IPS-20b (cell line): ENCODE measurements at regions not wholly inside any gene's neighbourhood (a gene's known extent, or its start where the extent isn't known, plus 50 kb on each side); places are given as distances from the start of the nearest gene placed in this dataset.

ENCODE experiments used
- H3K27ac ChIP-seq: one replicate; pipeline ENCODE4 v1.5.1; 2013; ENCODE audit warnings: low read length
- H3K27me3 ChIP-seq: 2 replicates; pipeline ENCODE4 v1.6.1; 2013; ENCODE audit warnings: mild to moderate bottlenecking, low read length, inconsistent platforms; ENCODE audit not compliant: insufficient read depth
- H3K36me3 ChIP-seq: 2 replicates; pipeline ENCODE4 v1.6.1; 2013; ENCODE audit warnings: low read depth, mild to moderate bottlenecking, inconsistent platforms, low read length, moderate library complexity; ENCODE audit not compliant: insufficient read depth
- H3K4me1 ChIP-seq: 2 replicates; pipeline ENCODE4 v1.6.1; 2013; ENCODE audit warnings: mild to moderate bottlenecking, control low read depth, inconsistent platforms, low read length, moderate library complexity; ENCODE audit not compliant: insufficient read depth
- H3K4me3 ChIP-seq: 2 replicates; pipeline ENCODE4 v1.5.1; 2013; ENCODE audit warnings: mild to moderate bottlenecking, low read length, inconsistent platforms
- H3K9ac ChIP-seq: 2 replicates; pipeline ENCODE4 v1.6.1; 2013; ENCODE audit warnings: low read depth, mild to moderate bottlenecking, inconsistent platforms, low read length, moderate library complexity
- H3K9me3 ChIP-seq: 2 replicates; pipeline ENCODE4 v1.6.1; 2013; ENCODE audit warnings: mild to moderate bottlenecking, low read depth, low read length, inconsistent platforms; ENCODE audit not compliant: insufficient read depth

- Histone ChIP-seq H3K4me3 (no peak overlapping the region), H3K4me1 (no peaks in the 10 kb centered on the region), H3K9ac (no peak overlapping the region), H3K36me3 (no peaks in the 10 kb centered on the region), H3K9me3 (no peaks in the 10 kb centered on the region), H3K27ac (no peak overlapping the region), H3K27me3 (peaks cover 94% of the 10 kb centered on the region)
These were observed 52.8 kb upstream of the ZFAND3 start for GRCh38 chr6:37766717-37767116.

- H3K9ac ChIP-seq = no peak overlapping the region
- no peaks in the 10 kb centered on the region for H3K4me1 ChIP-seq
- no peak overlapping the region for H3K4me3 ChIP-seq
- peaks cover 99% of the 10 kb centered on the region for H3K27me3 ChIP-seq
- H3K27ac ChIP-seq = no peak overlapping the region
- no peaks in the 10 kb centered on the region for H3K36me3 ChIP-seq
- no peaks in the 10 kb centered on the region for H3K9me3 ChIP-seq
These were observed 54.2 kb upstream of the ZFAND3 start for GRCh38 chr6:37765182-37765775.

- H3K9ac ChIP-seq = no peak overlapping the region
- H3K36me3 ChIP-seq = no peaks in the 10 kb centered on the region
- peaks cover 100% of the 10 kb centered on the region for H3K27me3 ChIP-seq
These were observed 56.1 kb upstream of the ZFAND3 start for GRCh38 chr6:37763413-37763812.

GRCh38 chr6:37762806-37763205 is 56.7 kb upstream of the ZFAND3 start:
- Histone ChIP-seq H3K9ac (no peak overlapping the region), H3K4me1 (no peaks in the 10 kb centered on the region), H3K36me3 (no peaks in the 10 kb centered on the region), H3K27ac (no peak overlapping the region), H3K27me3 (peaks cover 100% of the 10 kb centered on the region), H3K4me3 (no peak overlapping the region), H3K9me3 (no peaks in the 10 kb centered on the region)

More at GRCh38 chr6:37763413-37763812, 56.1 kb upstream of the ZFAND3 start:
- Histone ChIP-seq H3K9me3 (no peaks in the 10 kb centered on the region), H3K4me1 (no peaks in the 10 kb centered on the region), H3K27ac (no peak overlapping the region), H3K4me3 (no peak overlapping the region)

GRCh38 chr6:37761554-37762271 is 57.8 kb upstream of the ZFAND3 start:
- Histone ChIP-seq H3K36me3 (no peaks in the 10 kb centered on the region), H3K27me3 (peaks cover 100% of the 10 kb centered on the region), H3K27ac (no peak overlapping the region), H3K4me1 (no peaks in the 10 kb centered on the region), H3K9me3 (no peaks in the 10 kb centered on the region), H3K4me3 (no peak overlapping the region), H3K9ac (no peak overlapping the region)

GRCh38 chr6:37759221-37760144 is 60.0 kb upstream of the ZFAND3 start:
- Histone ChIP-seq H3K4me3 (no peak overlapping the region), H3K27me3 (peaks cover 100% of the 10 kb centered on the region), H3K4me1 (no peaks in the 10 kb centered on the region), H3K9ac (no peak overlapping the region), H3K36me3 (no peaks in the 10 kb centered on the region), H3K9me3 (no peaks in the 10 kb centered on the region), H3K27ac (no peak overlapping the region)

GRCh38 chr6:37758647-37759046 is 60.9 kb upstream of the ZFAND3 start:
- H3K27me3 ChIP-seq = peaks cover 95% of the 10 kb centered on the region
- no peak overlapping the region for H3K4me3 ChIP-seq

GRCh38 chr6:37758234-37758633 is 60.6 kb upstream of the MDGA1 start:
- H3K4me3 ChIP-seq = no peak overlapping the region
- H3K36me3 ChIP-seq = no peaks in the 10 kb centered on the region
- H3K4me1 ChIP-seq = no peaks in the 10 kb centered on the region
- H3K9me3 ChIP-seq = no peaks in the 10 kb centered on the region
- peaks cover 91% of the 10 kb centered on the region for H3K27me3 ChIP-seq
- H3K27ac ChIP-seq = no peak overlapping the region
- H3K9ac ChIP-seq = no peak overlapping the region

More at GRCh38 chr6:37758647-37759046, 60.9 kb upstream of the ZFAND3 start:
- H3K4me1 ChIP-seq = no peaks in the 10 kb centered on the region
- no peak overlapping the region for H3K27ac ChIP-seq
- no peaks in the 10 kb centered on the region for H3K36me3 ChIP-seq
- H3K9ac ChIP-seq = no peak overlapping the region
- H3K9me3 ChIP-seq = no peaks in the 10 kb centered on the region

- Histone ChIP-seq H3K36me3 (no peaks in the 10 kb centered on the region), H3K4me3 (no peak overlapping the region), H3K9me3 (no peaks in the 10 kb centered on the region), H3K27ac (no peak overlapping the region), H3K9ac (no peak overlapping the region), H3K4me1 (no peaks in the 10 kb centered on the region), H3K27me3 (peaks cover 83% of the 10 kb centered on the region)
These were observed 59.7 kb upstream of the MDGA1 start for GRCh38 chr6:37757381-37757780.

GRCh38 chr6:37756135-37756534 is 58.5 kb upstream of the MDGA1 start:
- Histone ChIP-seq H3K27ac (no peak overlapping the region), H3K9me3 (no peaks in the 10 kb centered on the region), H3K9ac (no peak overlapping the region), H3K4me3 (no peak overlapping the region), H3K4me1 (no peaks in the 10 kb centered on the region), H3K36me3 (no peaks in the 10 kb centered on the region), H3K27me3 (peaks cover 80% of the 10 kb centered on the region)

- H3K27ac ChIP-seq = no peak overlapping the region
- H3K4me3 ChIP-seq = no peak overlapping the region
- no peaks in the 10 kb centered on the region; the same call in 1 of the 2 replicates for H3K4me1 ChIP-seq
- H3K9me3 ChIP-seq = no peaks in the 10 kb centered on the region
- peaks cover 61% of the 10 kb centered on the region for H3K27me3 ChIP-seq
- no peaks in the 10 kb centered on the region for H3K36me3 ChIP-seq
- no peak overlapping the region for H3K9ac ChIP-seq
These were observed 55.0 kb upstream of the MDGA1 start for GRCh38 chr6:37752718-37753117.
